OCI-LY1 (cell line): ENCODE measurements at regions not wholly inside any gene's neighbourhood (a gene's known extent, or its start where the extent isn't known, plus 50 kb on each side); places are given as distances from the start of the nearest gene placed in this dataset.

Experiments
- H2AFZ ChIP-seq: fragments of 200-600 bp; sonication (generic), shearing (Covaris generic); 2 replicates; pipeline ENCODE4 v1.6.0; 2014; ENCODE audit warnings: antibody characterized with exemption, mild to moderate bottlenecking, low read length
- H3F3A ChIP-seq: fragments of 200-600 bp; sonication (generic), shearing (Covaris generic); 2 replicates; pipeline ENCODE4 v1.6.0; 2014; ENCODE audit warnings: mild to moderate bottlenecking, antibody characterized with exemption, low read length, moderate library complexity; ENCODE audit not compliant: insufficient read depth
- H3K27ac ChIP-seq: fragments of 200-600 bp; sonication (generic); 2 replicates; pipeline ENCODE4 v1.5.1; 2014; ENCODE audit warnings: low read length, mixed run types, mild to moderate bottlenecking, low read depth; ENCODE audit not compliant: poor library complexity, severe bottlenecking
- H3K27me3 ChIP-seq: fragments of 200-600 bp; sonication (generic); 2 replicates; pipeline ENCODE4 v1.6.0; 2014; ENCODE audit warnings: antibody characterized with exemption, mild to moderate bottlenecking, low read length, moderate library complexity; ENCODE audit not compliant: insufficient read depth
- H3K36me3 ChIP-seq: fragments of 200-600 bp; sonication (generic); 2 replicates; pipeline ENCODE4 v1.6.1; 2014; ENCODE audit warnings: mild to moderate bottlenecking, antibody characterized with exemption, low read length, moderate library complexity, mixed read lengths; ENCODE audit not compliant: insufficient read depth
- H3K4me1 ChIP-seq: fragments of 200-600 bp; sonication (generic); 2 replicates; pipeline ENCODE4 v1.5.1; 2014; ENCODE audit warnings: mild to moderate bottlenecking, low read length, moderate library complexity; ENCODE audit not compliant: insufficient read depth, severe bottlenecking
- H3K4me2 ChIP-seq: fragments of 200-600 bp; sonication (generic), shearing (Covaris generic); 2 replicates; pipeline ENCODE4 v1.6.1; 2014; ENCODE audit warnings: low read length
- H3K4me3 ChIP-seq: fragments of 200-600 bp; sonication (generic); 2 replicates; pipeline ENCODE4 v1.5.1; 2014; ENCODE audit warnings: low read length, low read depth, mild to moderate bottlenecking, mixed read lengths; ENCODE audit not compliant: poor library complexity, severe bottlenecking
- H3K79me2 ChIP-seq: fragments of 200-600 bp; shearing (Covaris generic); 2 replicates; pipeline ENCODE4 v1.6.1; 2016; ENCODE audit warnings: mixed run types, low read length, mixed read lengths; ENCODE audit not compliant: insufficient read depth
- H3K9ac ChIP-seq: fragments of 200-600 bp; sonication (generic), shearing (Covaris generic); 2 replicates; pipeline ENCODE4 v1.6.1; 2014; ENCODE audit warnings: mild to moderate bottlenecking, low read length, mixed read lengths
- H3K9me2 ChIP-seq: fragments of 200-600 bp; sonication (generic), shearing (Covaris generic); 2 replicates; pipeline ENCODE4 v1.6.1; 2014; ENCODE audit warnings: low read depth, mild to moderate bottlenecking, low read length, mixed read lengths
- H3K9me3 ChIP-seq: fragments of 200-600 bp; shearing (Covaris generic); 2 replicates; pipeline ENCODE4 v1.6.1; 2014; ENCODE audit warnings: low read length, mixed read lengths
- H4K20me1 ChIP-seq: fragments of 200-600 bp; sonication (generic), shearing (Covaris generic); 2 replicates; pipeline ENCODE4 v1.6.0; 2016; ENCODE audit warnings: mild to moderate bottlenecking, low read length; ENCODE audit not compliant: insufficient read depth
- CTCF ChIP-seq: fragments of 200-600 bp; sonication (generic), shearing (Covaris generic); IDR thresholded peaks from 2 replicates; pipeline ENCODE4 v1.5.1; 2017; ENCODE audit warnings: mild to moderate bottlenecking, antibody characterized with exemption, low read length, moderate library complexity, mixed read lengths
- EZH2 ChIP-seq: fragments of 200-600 bp; sonication (generic), shearing (Covaris generic); IDR thresholded peaks from 2 replicates; pipeline ENCODE4 v1.8.0; 2017; ENCODE audit warnings: borderline replicate concordance, mixed run types, mild to moderate bottlenecking, antibody characterized with exemption, low read length, moderate library complexity, mixed read lengths

DNA sequence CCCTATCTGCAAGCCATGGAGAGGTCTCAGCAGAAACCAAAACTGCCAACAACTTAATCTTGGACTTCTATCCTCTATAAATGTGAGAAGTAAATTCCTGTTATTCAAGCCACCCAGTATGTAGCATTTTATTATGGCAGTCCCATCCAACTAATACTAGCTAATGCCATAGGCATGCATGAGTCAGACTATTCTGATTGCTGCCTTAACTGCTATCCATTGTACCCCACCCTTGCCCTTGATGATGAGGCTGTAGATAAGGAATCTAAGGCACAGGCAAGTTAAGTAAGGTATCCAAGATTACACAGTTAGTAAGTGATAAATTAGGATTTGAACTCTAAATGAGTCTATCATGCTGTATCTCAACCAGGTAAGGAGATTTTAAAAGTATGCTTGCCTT lies 223.0 kb downstream of the UBE2E3 start:
- H3K36me3 ChIP-seq: no peaks in the 10 kb centered on the region
- TF ChIP-seq CTCF (no peak), EZH2 (no peak)
- H2AFZ ChIP-seq: no peak overlapping the region
- no peak overlapping the region for H3K4me3 ChIP-seq
- no peaks in the 10 kb centered on the region for H3K79me2 ChIP-seq
- no peak overlapping the region for H3K27ac ChIP-seq
- no peaks in the 10 kb centered on the region for H4K20me1 ChIP-seq
- no peak overlapping the region for H3K9ac ChIP-seq
- no peaks in the 10 kb centered on the region for H3K4me1 ChIP-seq
- no peak overlapping the region for H3K4me2 ChIP-seq
- H3K9me3 ChIP-seq: peaks cover 5% of the 10 kb centered on the region
- no peaks in the 10 kb centered on the region for H3F3A ChIP-seq
- H3K9me2 ChIP-seq: no peaks in the 10 kb centered on the region
- H3K27me3 ChIP-seq: no peaks in the 10 kb centered on the region

DNA sequence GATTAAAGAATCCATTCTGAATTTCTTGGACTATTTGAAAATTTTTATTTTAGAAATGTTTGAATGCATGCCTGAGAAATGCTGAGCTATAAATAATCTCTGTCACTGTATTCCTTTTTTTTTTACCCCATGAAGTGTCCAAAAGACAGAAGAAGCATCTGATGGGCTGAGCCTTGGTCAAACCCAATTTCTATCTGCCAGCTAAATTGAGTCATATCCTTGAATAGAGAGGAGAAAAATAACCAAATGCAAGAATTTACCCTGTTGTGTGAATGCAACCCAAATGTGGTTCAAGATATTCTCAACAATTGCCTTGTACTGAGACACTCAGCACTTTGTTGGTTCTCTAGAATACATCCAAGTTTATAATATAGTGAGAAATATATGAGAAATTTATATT lies 223.5 kb downstream of the UBE2E3 start:
- H3K9ac ChIP-seq: no peak overlapping the region
- peaks cover 5% of the 10 kb centered on the region for H3K9me3 ChIP-seq
- H3K4me2 ChIP-seq: no peak overlapping the region
- no peaks in the 10 kb centered on the region for H3K4me1 ChIP-seq
- no peak overlapping the region for H3K27ac ChIP-seq
- no peak overlapping the region for H3K4me3 ChIP-seq
- no peaks in the 10 kb centered on the region for H3K9me2 ChIP-seq
- no peaks in the 10 kb centered on the region for H3K79me2 ChIP-seq
- no peaks in the 10 kb centered on the region for H3K27me3 ChIP-seq
- H3K36me3 ChIP-seq: no peaks in the 10 kb centered on the region
- H2AFZ ChIP-seq: no peak overlapping the region
- H4K20me1 ChIP-seq: no peaks in the 10 kb centered on the region
- TF ChIP-seq EZH2 (no peak), CTCF (no peak)
- no peaks in the 10 kb centered on the region for H3F3A ChIP-seq

DNA sequence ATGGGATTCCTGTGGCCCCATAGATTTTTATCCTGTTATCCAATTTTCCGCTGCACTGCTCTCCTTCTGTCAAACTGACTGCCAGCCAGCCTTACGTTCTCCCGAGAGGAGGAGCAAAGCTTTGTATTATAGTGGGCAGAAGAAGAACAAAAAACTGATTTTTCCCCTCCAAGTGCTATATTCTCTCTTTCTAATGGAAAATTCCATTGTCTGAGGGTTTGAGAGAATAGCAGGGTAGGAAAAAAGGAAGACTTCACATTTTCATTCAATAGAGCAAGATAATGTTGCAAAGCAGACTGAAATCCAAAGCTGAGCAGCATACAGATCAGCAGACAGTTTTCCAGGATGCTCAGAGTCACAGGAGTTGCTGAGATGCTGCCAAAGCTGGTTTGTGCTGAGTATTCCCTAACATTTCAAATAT lies 238.0 kb downstream of the UBE2E3 start:
- H3K9ac ChIP-seq: no peak overlapping the region
- peaks cover 4% of the 10 kb centered on the region for H3K4me1 ChIP-seq
- H3K4me2 ChIP-seq: no peak overlapping the region
- no peak overlapping the region for H3K4me3 ChIP-seq
- H2AFZ ChIP-seq: no peak overlapping the region
- no peaks in the 10 kb centered on the region for H3K79me2 ChIP-seq
- no peak for TF ChIP-seq CTCF
- no peak for TF ChIP-seq EZH2
- no peak overlapping the region for H3K27ac ChIP-seq
- no peaks in the 10 kb centered on the region for H4K20me1 ChIP-seq
- H3K9me2 ChIP-seq: no peaks in the 10 kb centered on the region
- no peaks in the 10 kb centered on the region for H3K36me3 ChIP-seq
- no peaks in the 10 kb centered on the region for H3K9me3 ChIP-seq
- no peaks in the 10 kb centered on the region for H3F3A ChIP-seq
- no peaks in the 10 kb centered on the region for H3K27me3 ChIP-seq
